GM23338 (cell line): ENCODE measurements at regions not wholly inside any gene's neighbourhood (a gene's known extent, or its start where the extent isn't known, plus 50 kb on each side); places are given as distances from the start of the nearest gene placed in this dataset.
"Not testable (repeated sequence)": the region's sequence is repeated elsewhere in the genome, so short reads cannot be mapped to it uniquely, and the experiment has no call there.

ENCODE experiments used
- ATAC-seq: fragments of 200-7000 bp; cut with Tn5 transposase; 3 replicates; pipeline ENCODE4 v1.9.1; 2020
- DNase-seq: peaks from one replicate; pipeline ENCODE4 v3.0.0-alpha.2; 2015; ENCODE audit warnings: low spot score
- H2AFZ ChIP-seq: fragments of 200-600 bp; sonication (generic); 2 replicates; pipeline ENCODE4 v1.8.0; 2016; ENCODE audit warnings: antibody characterized with exemption, mild to moderate bottlenecking, moderate library complexity
- H3F3A ChIP-seq: fragments of 200-600 bp; sonication (generic); replicated peaks from 2 replicates; pipeline ENCODE4 v1.8.0; 2017; ENCODE audit warnings: antibody characterized with exemption, mixed run types, low read depth
- H3K27ac ChIP-seq: fragments of 200-600 bp; sonication (generic); 2 replicates; pipeline ENCODE4 v1.6.1; 2016; ENCODE audit warnings: low read depth
- H3K27me3 ChIP-seq: fragments of 200-600 bp; sonication (generic); 2 replicates; pipeline ENCODE4 v1.8.0; 2016; ENCODE audit warnings: mild to moderate bottlenecking, mixed run types, moderate library complexity; ENCODE audit not compliant: insufficient read depth
- H3K36me3 ChIP-seq: fragments of 200-600 bp; sonication (generic); 2 replicates; pipeline ENCODE4 v1.8.0; 2016; ENCODE audit warnings: mild to moderate bottlenecking; ENCODE audit not compliant: insufficient read depth
- H3K4me1 ChIP-seq: fragments of 200-600 bp; sonication (generic); 2 replicates; pipeline ENCODE4 v1.8.0; 2016; ENCODE audit warnings: mild to moderate bottlenecking, moderate library complexity; ENCODE audit not compliant: insufficient read depth
- H3K4me2 ChIP-seq: fragments of 200-600 bp; sonication (generic); 2 replicates; pipeline ENCODE4 v1.7.1; 2017; ENCODE audit warnings: mixed run types
- H3K4me3 ChIP-seq: fragments of 200-600 bp; sonication (generic); 2 replicates; pipeline ENCODE4 v1.6.1; 2016; ENCODE audit warnings: mixed run types
- H3K79me2 ChIP-seq: fragments of 200-600 bp; sonication (generic); replicated peaks from 2 replicates; pipeline ENCODE4 v1.8.0; 2017; ENCODE audit warnings: mild to moderate bottlenecking; ENCODE audit not compliant: insufficient read depth
- H3K9me2 ChIP-seq: fragments of 200-600 bp; sonication (generic); 2 replicates; pipeline ENCODE4 v1.8.0; 2017; ENCODE audit not compliant: insufficient read depth
- H4K20me1 ChIP-seq: fragments of 200-600 bp; sonication (generic); replicated peaks from 2 replicates; pipeline ENCODE4 v1.8.0; 2017; ENCODE audit warnings: mild to moderate bottlenecking; ENCODE audit not compliant: insufficient read depth
- H3K27ac Mint-ChIP-seq: 2 replicates; pipeline ENCODE4 v1.8.0; 2020; ENCODE audit warnings: inconsistent platforms, mild to moderate bottlenecking, moderate library complexity, mixed read lengths
- H3K27me3 Mint-ChIP-seq: 3 replicates; pipeline ENCODE4 v1.8.0; 2022; ENCODE audit warnings: low read depth, mild to moderate bottlenecking, moderate library complexity, mixed read lengths, inconsistent platforms; ENCODE audit not compliant: insufficient read depth, poor library complexity
- H3K36me3 Mint-ChIP-seq: 3 replicates; pipeline ENCODE4 v1.8.0; 2021; ENCODE audit warnings: low read depth, mild to moderate bottlenecking, inconsistent platforms, moderate library complexity, mixed read lengths
- H3K4me1 Mint-ChIP-seq: 3 replicates; pipeline ENCODE4 v1.8.0; 2020; ENCODE audit warnings: mild to moderate bottlenecking, inconsistent platforms, mixed read lengths
- H3K4me3 Mint-ChIP-seq: 3 replicates; pipeline ENCODE4 v1.8.0; 2021; ENCODE audit warnings: moderate library complexity, mild to moderate bottlenecking, inconsistent platforms, mixed read lengths
- H3K9me3 Mint-ChIP-seq: 3 replicates; pipeline ENCODE4 v1.8.0; 2020; ENCODE audit warnings: moderate library complexity, mild to moderate bottlenecking, inconsistent platforms, mixed read lengths

DNA sequence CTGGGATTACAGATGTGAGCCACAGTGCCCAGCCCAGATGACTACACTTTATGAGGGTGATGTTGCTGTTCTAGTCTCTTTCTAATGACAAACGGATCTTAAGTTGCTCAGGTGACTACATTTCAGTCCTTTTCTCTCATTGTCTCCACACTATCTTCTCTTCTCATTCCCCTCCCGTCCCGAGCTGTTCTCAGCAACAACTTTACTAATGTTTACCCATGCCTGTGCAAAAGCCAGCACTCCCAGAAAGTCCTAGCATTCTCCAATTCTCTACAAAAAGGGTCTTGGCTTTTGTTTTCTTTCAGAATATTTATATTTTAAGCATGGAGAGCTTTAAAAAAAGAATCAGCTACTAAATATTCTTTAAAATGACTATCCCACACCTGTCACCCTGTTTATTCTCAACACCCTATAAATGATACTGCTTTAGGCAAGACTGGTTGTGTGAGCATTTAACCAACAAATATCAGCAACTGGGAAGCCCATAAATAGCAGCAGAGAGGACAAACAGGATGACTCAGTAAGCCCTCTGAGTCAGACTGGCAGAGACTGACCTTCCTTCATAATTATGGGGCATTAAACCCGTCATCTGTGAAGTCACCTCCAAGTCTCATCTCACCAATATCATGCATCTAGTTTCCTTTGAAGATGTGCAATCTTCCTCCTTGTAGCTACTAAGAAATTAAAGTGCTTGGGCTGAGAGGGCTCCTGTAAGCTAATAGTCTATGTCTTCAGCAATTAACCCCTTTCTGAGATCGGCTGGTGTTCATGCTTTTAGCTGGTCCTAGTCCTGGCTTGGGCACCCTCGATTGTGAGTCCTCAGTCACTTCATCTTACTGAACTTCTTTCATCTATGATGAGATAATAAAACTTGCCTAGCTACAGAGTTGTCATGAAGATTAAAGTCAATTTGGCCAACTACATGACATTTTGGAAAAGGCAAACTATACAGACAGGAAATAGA, 72.6 kb upstream of the KIF2A start:
- DNase-seq, H2AFZ ChIP-seq, H3K36me3 Mint-ChIP-seq, H3K27me3 ChIP-seq, H3K27me3 Mint-ChIP-seq, H3K27ac Mint-ChIP-seq, H3K79me2 ChIP-seq, H3K4me3 ChIP-seq, H3K27ac ChIP-seq, H3K4me3 Mint-ChIP-seq, H3K36me3 ChIP-seq, H3K9me3 Mint-ChIP-seq, H3K9me2 ChIP-seq, H3K4me1 ChIP-seq, ATAC-seq, H4K20me1 ChIP-seq, H3K4me1 Mint-ChIP-seq, H3K4me2 ChIP-seq, H3F3A ChIP-seq: not testable (repeated sequence)

- H3K9me3 Mint-ChIP-seq, H3K27ac ChIP-seq, H4K20me1 ChIP-seq, H3K36me3 Mint-ChIP-seq, H3K4me3 Mint-ChIP-seq, H2AFZ ChIP-seq, H3K79me2 ChIP-seq, H3K27me3 ChIP-seq, H3K4me1 ChIP-seq, H3K27ac Mint-ChIP-seq, H3K4me3 ChIP-seq, H3F3A ChIP-seq, H3K4me2 ChIP-seq, H3K27me3 Mint-ChIP-seq, H3K36me3 ChIP-seq, H3K9me2 ChIP-seq: not testable (repeated sequence)
- ATAC-seq (peak; percentile 98), DNase-seq (peak; percentile 17)
- H3K4me1 Mint-ChIP-seq = peaks cover 13% of the 10 kb centered on the region; the same call in 2 of the 3 replicates
Measured at GRCh38 chr5:62236593-62236992, 69.4 kb upstream of the KIF2A start.

DNA sequence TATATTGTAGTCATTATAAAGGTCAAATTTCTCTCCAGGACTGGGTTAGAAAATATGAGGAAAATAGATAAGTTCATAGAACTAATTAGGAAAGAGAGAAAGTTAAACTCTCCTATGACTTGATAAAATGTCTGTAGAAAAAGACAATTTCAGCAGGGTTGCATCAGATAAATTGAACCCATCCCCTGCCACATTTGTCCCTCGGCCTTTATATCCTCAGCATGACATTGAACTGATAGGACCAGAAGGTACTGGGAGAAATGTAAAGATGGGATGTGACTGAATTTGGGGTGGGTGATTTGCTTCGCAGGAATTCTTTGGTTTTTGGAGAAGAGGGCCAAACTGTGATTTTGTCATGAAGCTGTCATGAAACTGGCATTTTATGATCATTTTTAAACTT, 68.1 kb upstream of the KIF2A start:
- H3K27me3 Mint-ChIP-seq, H3K27ac Mint-ChIP-seq, H3K9me3 Mint-ChIP-seq, H3K36me3 ChIP-seq, H3K4me1 ChIP-seq, H3K36me3 Mint-ChIP-seq, ATAC-seq, H3K4me3 ChIP-seq, H4K20me1 ChIP-seq, H2AFZ ChIP-seq, DNase-seq, H3K4me2 ChIP-seq, H3F3A ChIP-seq, H3K79me2 ChIP-seq, H3K9me2 ChIP-seq, H3K27me3 ChIP-seq, H3K4me3 Mint-ChIP-seq, H3K27ac ChIP-seq: not testable (repeated sequence)
- H3K4me1 Mint-ChIP-seq = peaks cover 13% of the 10 kb centered on the region; the same call in 2 of the 3 replicates

DNA sequence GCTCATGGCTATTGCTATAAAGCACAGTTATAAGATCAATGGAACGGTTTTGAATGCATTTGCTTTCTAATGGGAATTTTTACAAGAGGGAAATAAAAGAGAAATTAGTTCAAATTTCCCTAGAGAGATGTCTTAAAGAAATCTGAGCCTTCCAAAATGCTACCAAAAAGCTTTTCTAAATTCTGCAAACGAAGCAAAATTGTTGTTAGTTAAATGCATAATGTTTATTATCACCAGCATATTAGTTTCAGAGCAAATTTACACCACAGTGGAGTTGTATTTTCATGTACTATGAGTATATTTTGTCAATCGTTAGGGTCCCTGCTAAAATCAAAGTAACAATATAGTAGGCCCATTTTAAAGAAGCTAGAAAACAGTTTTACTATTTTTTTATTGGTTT, 67.4 kb upstream of the KIF2A start:
- not testable (repeated sequence) for H3K9me3 Mint-ChIP-seq, H4K20me1 ChIP-seq, H3K4me1 ChIP-seq, H2AFZ ChIP-seq, H3K27ac ChIP-seq, DNase-seq, H3K36me3 Mint-ChIP-seq, H3K27ac Mint-ChIP-seq, H3K79me2 ChIP-seq, H3K4me3 ChIP-seq, H3K36me3 ChIP-seq, H3F3A ChIP-seq, H3K27me3 Mint-ChIP-seq, H3K27me3 ChIP-seq, H3K4me2 ChIP-seq, ATAC-seq, H3K9me2 ChIP-seq, H3K4me3 Mint-ChIP-seq
- peaks cover 13% of the 10 kb centered on the region; the same call in 2 of the 3 replicates for H3K4me1 Mint-ChIP-seq

DNA sequence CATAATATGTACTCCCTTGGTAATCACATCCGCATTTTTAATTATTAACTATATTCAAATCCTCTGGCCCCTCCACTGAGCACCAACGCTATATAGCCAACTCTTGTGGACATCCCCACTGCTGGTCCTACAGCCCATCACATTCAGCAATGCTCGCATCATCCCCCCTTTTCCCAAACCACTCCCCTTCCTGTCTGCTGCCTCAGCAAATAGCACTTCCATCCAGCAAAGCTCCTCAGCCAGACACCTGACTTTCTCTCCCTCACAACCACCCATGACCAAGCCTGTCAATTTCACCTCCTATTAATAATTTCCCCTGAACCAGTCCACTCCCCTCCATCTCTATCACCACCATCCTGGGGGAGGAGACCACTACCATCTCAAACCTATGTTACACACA, 65.5 kb upstream of the KIF2A start:
- H3K27ac Mint-ChIP-seq, ATAC-seq, H3F3A ChIP-seq, H3K4me2 ChIP-seq, H3K79me2 ChIP-seq, DNase-seq, H3K4me3 Mint-ChIP-seq, H3K36me3 ChIP-seq, H3K27me3 Mint-ChIP-seq, H3K27me3 ChIP-seq, H3K9me3 Mint-ChIP-seq, H3K4me1 ChIP-seq, H3K27ac ChIP-seq, H3K36me3 Mint-ChIP-seq, H3K4me3 ChIP-seq, H3K9me2 ChIP-seq, H2AFZ ChIP-seq, H4K20me1 ChIP-seq: not testable (repeated sequence)
- H3K4me1 Mint-ChIP-seq = peaks cover 13% of the 10 kb centered on the region; the same call in 2 of the 3 replicates

DNA sequence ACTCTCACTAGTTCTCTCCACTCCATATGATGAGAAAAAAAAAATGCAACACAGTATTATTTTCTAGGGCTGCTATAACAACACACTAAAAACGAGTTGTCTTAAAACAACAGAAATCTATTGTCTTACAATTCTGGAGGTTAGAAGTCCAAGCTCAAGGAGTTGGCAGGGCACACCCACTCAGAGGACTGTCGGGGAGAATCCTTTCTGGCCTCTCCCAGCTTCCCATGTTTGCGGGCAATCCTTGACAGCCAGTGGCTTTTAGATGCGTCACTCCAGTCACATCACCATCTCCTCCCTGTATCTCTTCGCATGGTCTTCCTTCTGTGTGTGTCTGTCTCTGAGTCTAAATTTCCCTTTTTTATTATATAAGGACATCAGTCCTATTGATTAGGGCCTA, 64.0 kb upstream of the KIF2A start:
- not testable (repeated sequence) for H2AFZ ChIP-seq, H3F3A ChIP-seq, H3K9me2 ChIP-seq, H3K9me3 Mint-ChIP-seq, H4K20me1 ChIP-seq, DNase-seq, H3K4me1 ChIP-seq, H3K27me3 Mint-ChIP-seq, H3K27ac ChIP-seq, H3K79me2 ChIP-seq, H3K36me3 Mint-ChIP-seq, H3K27me3 ChIP-seq, H3K36me3 ChIP-seq, H3K27ac Mint-ChIP-seq, H3K4me1 Mint-ChIP-seq, H3K4me3 Mint-ChIP-seq, H3K4me2 ChIP-seq, H3K4me3 ChIP-seq
- peak; percentile 44 for ATAC-seq
